ENCODE measurements at regions not wholly inside any gene's neighbourhood (a gene's known extent, or its start where the extent isn't known, plus 50 kb on each side); places are given as distances from the start of the nearest gene placed in this dataset.

- H3K27ac Mint-ChIP-seq, result no peak overlapping the region
- POLR2A ChIA-PET, result no interaction called here
- no peaks in the 10 kb centered on the region for H3K4me1 Mint-ChIP-seq (ENCODE audit: low read depth)
- no peaks in the 10 kb centered on the region for H3K36me3 Mint-ChIP-seq (ENCODE audit: low read depth)
- CTCF ChIA-PET, result no interaction called here
- DNase-seq (no peak), ATAC-seq (no peak)
- no peaks in the 10 kb centered on the region for H3K9me3 Mint-ChIP-seq (ENCODE audit: insufficient read depth)
- H3K4me3 Mint-ChIP-seq, result no peak overlapping the region
- peaks cover 2% of the 10 kb centered on the region for H3K27me3 Mint-ChIP-seq (ENCODE audit: low read depth)
Measured at GRCh38 chr4:41806807-41807206, 58.3 kb upstream of the PHOX2B start.

- Mint-ChIP-seq H3K27me3 (ENCODE audit: low read depth) (peaks cover 2% of the 10 kb centered on the region), H3K27ac (no peak overlapping the region), H3K36me3 (ENCODE audit: low read depth) (no peaks in the 10 kb centered on the region), H3K4me3 (no peak overlapping the region), H3K4me1 (ENCODE audit: low read depth) (no peaks in the 10 kb centered on the region), H3K9me3 (ENCODE audit: insufficient read depth) (no peaks in the 10 kb centered on the region)
- DNase-seq (no peak), ATAC-seq (no peak)
- POLR2A ChIA-PET, result no interaction called here
- CTCF ChIA-PET, result no interaction called here
Measured at GRCh38 chr4:41802590-41802989, 54.1 kb upstream of the PHOX2B start.

GRCh38 chr4:41799126-41799525 is 50.6 kb upstream of the PHOX2B start:
- no peaks in the 10 kb centered on the region for H3K9me3 Mint-ChIP-seq (ENCODE audit: insufficient read depth)
- CTCF ChIA-PET, result no interaction called here

More at GRCh38 chr4:41799126-41799525, 50.6 kb upstream of the PHOX2B start:
- ATAC-seq, result no peak
- Mint-ChIP-seq H3K4me1 (ENCODE audit: low read depth) (no peaks in the 10 kb centered on the region), H3K36me3 (ENCODE audit: low read depth) (no peaks in the 10 kb centered on the region), H3K27me3 (ENCODE audit: low read depth) (peaks cover 2% of the 10 kb centered on the region), H3K27ac (no peak overlapping the region), H3K4me3 (no peak overlapping the region)
- DNase-seq, result no peak
- POLR2A ChIA-PET, result no interaction called here

All from activated CD8-positive, alpha-beta T cell treated with anti-CD3 and anti-CD28 coated beads, Interleukin-2, amount 10 ng/mL, durations not matched to agents 7 days and 5 days (primary cell).